ENCODE measurements at regions not wholly inside any gene's neighbourhood (a gene's known extent, or its start where the extent isn't known, plus 50 kb on each side); places are given as distances from the start of the nearest gene placed in this dataset.

DNA sequence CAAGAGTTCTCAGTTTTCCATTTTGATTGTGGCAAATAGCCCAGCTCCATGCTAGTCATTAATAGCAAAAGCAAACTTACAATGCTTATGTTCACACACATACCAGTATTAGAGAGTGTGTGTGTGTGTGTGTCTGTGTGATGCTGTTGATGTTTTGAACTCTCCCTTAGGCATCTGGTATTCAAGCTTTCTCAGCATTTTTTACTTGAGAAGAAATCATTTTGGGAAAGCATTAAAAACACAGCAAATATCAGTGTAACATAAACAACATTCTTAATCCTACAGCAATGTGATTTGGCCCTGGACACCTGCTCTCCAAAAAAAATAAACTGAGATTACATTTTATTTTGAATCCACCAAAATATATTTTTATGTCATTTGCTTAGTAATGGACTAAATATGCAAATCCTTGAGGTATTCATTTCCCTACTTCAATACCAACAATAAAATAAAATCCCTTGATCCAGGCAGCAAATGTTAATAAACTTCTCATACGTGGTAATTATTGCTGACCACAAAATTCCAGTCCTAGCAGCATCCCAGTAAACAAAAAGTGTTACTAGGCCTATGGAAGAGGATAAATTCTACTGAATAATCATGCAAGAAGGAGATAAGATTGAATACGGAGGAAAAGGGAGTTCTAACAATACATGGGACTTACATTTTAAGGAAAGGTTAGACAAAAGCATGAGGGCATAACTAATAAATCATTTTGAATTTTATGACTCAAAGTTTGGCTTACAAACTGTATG is 249.5 kb upstream of the CLEC14A start:
- no peak for DNase-seq

DNA sequence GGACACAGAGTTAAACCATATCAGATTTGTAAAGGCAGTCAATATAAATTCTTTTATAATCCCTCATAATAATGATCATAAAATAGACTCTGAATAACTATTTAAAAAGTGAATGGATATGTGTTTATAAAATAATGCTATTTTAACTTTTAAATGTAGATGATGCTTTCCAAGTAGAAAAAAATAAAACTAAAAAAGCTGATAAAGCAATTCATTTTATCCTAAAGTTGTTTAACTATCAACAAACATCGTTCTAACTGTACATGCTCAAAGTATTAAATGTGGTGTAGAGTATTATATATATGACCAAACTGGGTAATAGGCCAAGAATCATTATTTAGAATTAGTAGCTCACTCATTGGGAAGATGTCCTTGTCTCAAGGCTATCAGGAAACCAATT is 248.3 kb upstream of the CLEC14A start:
- DNase-seq = no peak

GRCh38 chr14:38502239-38502638 is 246.3 kb upstream of the CLEC14A start:
- DNase-seq = no peak

DNA sequence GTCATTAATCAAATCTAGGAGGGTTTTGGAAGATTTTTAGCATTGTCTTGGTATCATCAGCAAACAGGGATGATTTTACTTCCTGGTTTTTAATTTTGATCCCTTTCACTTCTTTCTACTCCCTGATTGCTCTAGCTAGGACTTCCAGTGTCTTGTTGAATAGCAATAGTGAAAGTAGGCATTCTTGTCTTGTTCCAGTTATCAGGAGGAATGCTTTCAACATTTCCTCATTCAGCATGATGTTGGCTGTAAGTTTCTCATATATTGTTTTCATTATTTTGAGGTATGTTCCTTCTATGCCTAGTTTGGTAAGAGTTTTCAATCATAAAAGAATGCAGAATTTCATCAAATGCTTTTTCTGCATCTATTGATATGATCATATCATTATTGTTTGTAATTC is 244.2 kb upstream of the CLEC14A start:
- DNase-seq = no peak

GRCh38 chr14:38496092-38496491 is 240.2 kb upstream of the CLEC14A start:
- DNase-seq = peak; percentile 8

- no peak for DNase-seq
These were observed 234.4 kb upstream of the CLEC14A start for GRCh38 chr14:38490273-38490672.

DNA sequence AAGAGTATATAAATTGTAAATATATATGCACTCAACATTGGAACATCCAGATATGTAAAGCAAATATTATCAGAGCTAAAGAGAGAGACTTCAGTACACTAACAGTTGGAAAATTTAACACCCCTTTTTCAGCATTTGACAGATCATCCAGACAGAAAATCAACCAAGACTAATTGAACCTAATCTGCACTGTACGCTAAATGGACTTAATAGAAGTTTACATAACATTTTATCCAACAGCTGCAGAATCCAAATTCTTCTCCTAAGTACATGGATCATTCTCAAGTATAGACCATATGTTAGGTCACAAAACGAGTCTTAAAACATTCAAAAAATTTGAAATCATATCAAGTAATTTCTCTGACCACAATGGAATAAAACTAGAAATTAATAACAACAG is 229.1 kb upstream of the CLEC14A start:
- no peak for DNase-seq

GRCh38 chr14:38481952-38482678 is 226.2 kb upstream of the CLEC14A start:
- DNase-seq = no peak

- DNase-seq = no peak
These were observed 213.3 kb upstream of the CLEC14A start for GRCh38 chr14:38469156-38469555.

GRCh38 chr14:38442208-38442607 is 186.3 kb upstream of the CLEC14A start:
- DNase-seq = no peak

- no peak for DNase-seq
These were observed 176.3 kb upstream of the CLEC14A start for GRCh38 chr14:38432186-38432585.

DNA sequence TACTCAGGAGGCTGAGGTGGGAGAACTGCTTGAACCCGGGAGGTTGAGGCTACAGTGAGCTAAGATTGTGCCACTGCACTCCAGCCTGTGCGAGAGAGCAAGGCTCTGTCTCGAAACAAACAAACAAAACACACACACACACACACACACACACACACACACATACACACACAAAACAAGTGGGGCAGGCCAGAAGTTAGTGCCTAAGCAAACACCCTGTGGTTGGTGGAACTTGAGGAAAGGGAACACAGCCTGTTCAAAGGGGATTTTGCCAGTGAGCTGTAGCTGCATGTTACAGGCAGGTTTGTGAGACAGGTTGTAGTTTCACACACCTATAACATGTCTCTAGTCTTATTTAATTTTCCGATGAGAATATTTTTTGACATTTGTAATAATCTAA is 175.3 kb upstream of the CLEC14A start:
- DNase-seq = no peak

DNA sequence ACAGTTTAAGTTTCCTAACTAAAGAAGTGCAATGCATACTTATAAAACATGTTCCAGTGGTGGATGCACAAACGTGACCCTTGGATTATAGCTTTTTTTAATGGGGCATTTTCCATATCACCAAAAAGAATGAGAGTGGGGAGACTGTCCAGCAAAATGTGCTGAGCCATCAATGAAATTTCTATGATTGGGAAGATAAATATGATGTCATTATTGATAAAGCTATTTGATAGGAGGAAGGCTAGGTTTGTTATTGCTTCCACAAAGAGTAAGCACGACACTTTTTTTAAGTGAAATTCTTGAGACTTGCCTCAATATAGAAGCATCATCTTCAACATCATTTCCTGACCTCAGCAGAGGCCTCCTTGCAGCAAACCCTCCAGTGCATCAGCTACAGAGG is 174.6 kb upstream of the CLEC14A start:
- no peak for DNase-seq

DNA sequence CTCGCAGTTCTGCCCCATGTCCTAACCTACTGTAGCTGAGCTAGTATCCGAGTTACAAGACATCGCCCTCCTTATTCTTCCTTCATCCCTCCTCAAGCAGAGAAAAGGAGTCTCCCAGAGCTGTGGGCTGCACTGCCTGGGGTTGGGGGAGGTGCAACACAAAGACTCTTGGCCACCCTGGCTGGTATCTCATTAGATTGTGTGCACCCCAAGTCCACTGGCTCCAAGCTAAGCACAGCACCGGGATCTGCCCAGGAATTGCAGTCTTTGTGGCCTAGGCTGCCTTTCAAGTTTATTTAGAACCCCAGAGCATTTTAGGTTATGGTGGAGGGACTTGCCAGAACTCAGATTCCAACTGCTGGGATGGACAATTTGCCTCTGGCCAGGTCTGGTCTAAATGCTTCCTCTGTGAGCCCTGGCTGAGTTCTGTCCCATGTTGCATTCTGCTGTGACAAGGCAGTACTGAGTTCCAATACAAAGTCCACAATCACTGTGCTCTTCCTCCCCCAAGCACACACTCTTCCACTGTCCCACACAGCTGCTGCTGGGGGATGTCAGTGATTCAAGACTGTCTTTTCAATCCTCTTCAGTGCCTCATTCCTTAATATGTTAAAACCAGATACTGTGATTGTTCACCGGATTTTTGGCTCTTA is 169.6 kb upstream of the CLEC14A start:
- no peak for DNase-seq

- DNase-seq = no peak
These were observed 164.2 kb upstream of the CLEC14A start for GRCh38 chr14:38420048-38420447.

DNA sequence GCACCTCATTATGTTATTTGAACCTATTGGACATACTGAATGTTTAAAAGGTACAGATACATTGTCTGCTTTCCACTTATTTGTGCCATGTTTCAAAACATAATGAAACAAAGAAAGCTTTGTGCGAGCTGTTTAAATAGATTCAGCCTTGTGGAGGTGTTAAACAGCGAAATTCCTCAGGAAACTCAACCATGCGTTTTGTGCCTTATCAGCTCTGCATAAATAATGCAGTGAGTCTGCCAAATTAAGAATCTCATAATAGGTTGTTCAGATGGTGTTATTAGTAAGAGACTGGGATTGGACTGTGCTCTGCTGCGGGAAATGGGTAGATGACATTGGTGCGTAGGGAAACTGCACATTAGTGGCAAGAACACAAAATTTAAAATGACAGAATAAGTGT is 163.7 kb upstream of the CLEC14A start:
- no peak for DNase-seq

- DNase-seq = no peak
These were observed 156.8 kb upstream of the CLEC14A start for GRCh38 chr14:38412654-38413053.

DNA sequence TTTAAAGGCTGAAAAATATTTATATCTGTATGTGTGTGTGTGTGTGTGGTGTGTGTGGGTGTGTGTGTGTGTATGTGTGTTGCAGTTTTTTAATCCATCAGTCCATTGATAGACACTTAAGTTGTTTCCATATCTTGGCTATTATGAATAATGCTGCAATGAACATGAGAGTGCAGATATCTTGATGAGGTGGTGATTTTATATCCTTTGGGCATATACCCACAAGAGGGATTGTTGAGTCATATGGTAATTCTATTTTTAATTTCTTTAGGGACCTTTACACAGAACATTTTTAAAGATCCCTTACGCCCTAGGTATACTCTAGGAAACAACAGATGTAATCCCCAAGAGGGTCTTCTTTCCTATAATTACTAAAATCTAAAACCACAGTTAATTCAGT is 154.5 kb upstream of the CLEC14A start:
- no peak for DNase-seq

DNA sequence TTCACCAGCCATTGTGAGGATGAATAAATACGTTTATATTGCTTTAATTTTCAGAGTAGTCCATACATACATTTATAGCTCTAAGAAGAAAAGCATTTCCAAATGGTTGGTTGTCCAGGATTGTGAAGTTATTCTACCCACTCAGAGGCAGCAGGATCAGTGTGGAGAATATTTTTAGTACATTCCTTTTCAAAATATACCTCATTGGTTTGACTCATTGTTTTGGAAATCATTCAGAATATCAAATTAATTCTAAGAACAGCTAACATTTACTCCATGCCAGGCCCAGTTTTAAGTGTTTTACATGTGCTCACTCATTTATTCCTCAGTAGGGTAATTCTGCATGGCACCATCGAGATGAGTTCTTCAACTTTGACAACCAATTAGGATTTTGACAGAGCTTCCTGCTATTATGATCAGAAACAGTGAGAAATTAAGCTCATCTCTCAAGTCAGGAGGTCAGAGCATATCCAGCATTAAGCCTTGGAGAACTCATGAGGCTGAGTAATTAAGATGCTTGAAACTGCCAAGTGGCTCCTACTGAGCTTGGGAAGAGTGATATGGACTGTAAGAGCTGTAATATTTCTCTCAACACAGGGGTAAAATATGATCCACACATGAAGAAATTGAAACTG is 153.3 kb upstream of the CLEC14A start:
- DNase-seq = no peak

DNA sequence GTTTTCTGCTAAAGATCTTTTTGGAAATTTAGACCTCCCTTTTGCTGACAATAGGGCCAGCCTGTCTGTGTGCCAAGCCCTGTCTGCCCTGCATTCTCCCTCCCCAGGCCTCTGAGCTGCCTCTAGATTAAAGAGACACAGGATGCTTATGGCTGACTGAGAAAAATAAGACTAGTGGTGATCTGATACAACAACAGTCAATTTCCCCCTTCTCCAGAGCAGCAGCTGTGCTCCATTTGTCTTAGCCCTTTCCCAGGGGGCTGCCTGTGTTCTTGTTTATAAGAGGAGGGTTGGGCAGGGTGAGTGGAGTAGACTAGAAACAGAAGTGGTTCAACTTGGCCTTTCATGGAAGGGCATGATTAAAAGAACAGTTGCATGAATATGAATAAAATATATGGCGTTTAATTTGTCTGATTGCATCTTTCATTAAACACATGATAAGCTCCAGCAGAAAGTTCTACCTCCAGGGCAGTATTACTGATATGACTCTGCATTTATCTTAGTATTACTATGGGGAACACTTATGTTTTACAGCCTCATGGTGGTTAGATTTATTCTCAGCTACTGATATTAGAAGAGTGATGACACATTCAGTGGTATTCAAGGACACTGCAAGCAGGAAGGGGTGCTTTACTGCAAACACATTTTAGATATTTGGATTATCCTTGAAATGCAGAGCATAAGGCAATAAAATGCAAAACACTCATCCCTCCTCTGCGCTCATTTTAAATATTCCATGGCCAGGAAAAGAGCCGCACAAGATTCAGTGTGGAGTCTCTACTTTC is 150.2 kb upstream of the CLEC14A start:
- DNase-seq = peak; percentile 20

GRCh38 chr14:38404616-38405015 is 148.7 kb upstream of the CLEC14A start:
- no peak for DNase-seq

DNA sequence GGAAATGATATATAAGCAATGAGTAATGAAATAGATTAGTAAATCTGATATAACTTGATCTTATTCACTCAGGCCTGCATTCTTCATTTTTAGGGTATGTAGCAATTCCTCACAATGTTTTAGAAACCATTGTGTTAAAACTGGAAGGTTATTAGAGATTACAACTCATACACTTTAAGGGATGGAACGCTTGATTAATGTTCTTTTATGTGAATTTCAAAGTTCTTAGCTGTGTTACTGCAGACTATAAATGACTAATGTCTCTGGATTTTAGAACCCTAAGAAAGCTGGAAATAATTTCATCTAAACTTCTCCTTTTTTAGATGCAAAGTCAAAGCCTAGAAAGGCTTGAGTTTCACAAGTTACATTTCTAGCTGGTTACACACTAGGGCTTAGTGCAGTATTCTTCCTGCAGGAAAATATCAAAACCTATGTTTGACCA is 148.2 kb upstream of the CLEC14A start:
- no peak for DNase-seq

Measured in hindlimb muscle (tissue), 1 donor.